Activated CD8-positive, alpha-beta memory T cell treated with anti-CD3 and anti-CD28 coated beads for 36 hours (primary cell): ENCODE measurements at regions not wholly inside any gene's neighbourhood (a gene's known extent, or its start where the extent isn't known, plus 50 kb on each side); places are given as distances from the start of the nearest gene placed in this dataset.
"Not testable (repeated sequence)": the region's sequence is repeated elsewhere in the genome, so short reads cannot be mapped to it uniquely, and the experiment has no call there.

Source experiments
- CTCF ChIA-PET: fragments of 350-600 bp; sonication (Branson Sonifier 250); formaldehyde crosslinking; loops from one replicate; lab custom pipeline; 2021; ENCODE audit warnings: antibody characterized with exemption; lab: Charles Lee
- POLR2A ChIA-PET: fragments of 350-600 bp; sonication (Branson Sonifier 250); formaldehyde crosslinking; loops from one replicate; lab custom pipeline; 2021; ENCODE audit warnings: antibody characterized with exemption; lab: Charles Lee

GRCh38 chrX:13397878-13398818, 78.3 kb upstream of the ATXN3L start:
- POLR2A ChIA-PET, result no interaction called here
- CTCF ChIA-PET, result no interaction called here

GRCh38 chrX:13396924-13397323, 77.1 kb upstream of the ATXN3L start:
- ChIA-PET POLR2A (no interaction called here), CTCF (interaction anchor here (1.3 kb wide), 1 partner anchor 9 kb away, joined by 3 read pairs; no protein-coding TSS in a partner anchor)

GRCh38 chrX:13389501-13389900, 69.6 kb upstream of the ATXN3L start:
- POLR2A ChIA-PET, result no interaction called here
- CTCF ChIA-PET, result no interaction called here

GRCh38 chrX:13387666-13388494, 68.0 kb upstream of the ATXN3L start:
- POLR2A ChIA-PET, result interaction anchor here (0.6 kb wide), 1 partner anchor 10 kb away, joined by 4 read pairs; no protein-coding TSS in a partner anchor
- CTCF ChIA-PET, result interaction anchor here (0.8 kb wide), 1 partner anchor 9 kb away, joined by 3 read pairs; no protein-coding TSS in a partner anchor

GRCh38 chrX:13386636-13387035, 66.8 kb upstream of the ATXN3L start:
- ChIA-PET CTCF (no interaction called here), POLR2A (no interaction called here)

- POLR2A ChIA-PET, result no interaction called here
- CTCF ChIA-PET, result no interaction called here
Measured at GRCh38 chrX:13386092-13386491, 66.2 kb upstream of the ATXN3L start.

- POLR2A ChIA-PET, result no interaction called here
- CTCF ChIA-PET, result no interaction called here
Measured at GRCh38 chrX:13383907-13384306, 64.1 kb upstream of the ATXN3L start.

GRCh38 chrX:13381514-13381913, 61.7 kb upstream of the ATXN3L start:
- ChIA-PET POLR2A (no interaction called here), CTCF (no interaction called here)

GRCh38 chrX:13380211-13380610, 60.4 kb upstream of the ATXN3L start:
- ChIA-PET POLR2A (interaction anchor here (0.8 kb wide), 1 partner anchor 363 kb away, joined by 4 read pairs; no protein-coding TSS in a partner anchor), CTCF (interaction anchor here (0.7 to 0.8 kb wide), 2 partner anchors 30 to 433 kb away, joined by 3 to 4 read pairs; no protein-coding TSS in a partner anchor)

- POLR2A ChIA-PET, result interaction anchor here (0.6 kb wide), 1 partner anchor 321 kb away, joined by 3 read pairs; no protein-coding TSS in a partner anchor
- CTCF ChIA-PET, result not testable (repeated sequence)
Measured at GRCh38 chrX:13378562-13379518, 59.0 kb upstream of the ATXN3L start.

GRCh38 chrX:13377550-13377934, 57.7 kb upstream of the ATXN3L start:
- CTCF ChIA-PET, result no interaction called here
- POLR2A ChIA-PET, result interaction anchor here (0.7 kb wide), 1 partner anchor 10 kb away, joined by 4 read pairs; no protein-coding TSS in a partner anchor

GRCh38 chrX:13376857-13377549, 57.1 kb upstream of the ATXN3L start:
- ChIA-PET POLR2A (no interaction called here), CTCF (no interaction called here)

GRCh38 chrX:13375596-13375995, 55.7 kb upstream of the ATXN3L start:
- CTCF ChIA-PET, POLR2A ChIA-PET: not testable (repeated sequence)

- ChIA-PET POLR2A (no interaction called here), CTCF (no interaction called here)
Measured at GRCh38 chrX:13374364-13374763, 54.5 kb upstream of the ATXN3L start.

GRCh38 chrX:13373431-13374187, 53.8 kb upstream of the ATXN3L start:
- ChIA-PET POLR2A (interaction anchor here (0.6 kb wide), 1 partner anchor 420 kb away, joined by 3 read pairs; no protein-coding TSS in a partner anchor), CTCF (no interaction called here)

- ChIA-PET CTCF (no interaction called here), POLR2A (no interaction called here)
Measured at GRCh38 chrX:13373027-13373426, 53.2 kb upstream of the ATXN3L start.

GRCh38 chrX:13372203-13372980, 52.5 kb upstream of the ATXN3L start:
- ChIA-PET CTCF (no interaction called here), POLR2A (no interaction called here)
